Panc1 (cell line): ENCODE measurements at regions not wholly inside any gene's neighbourhood (a gene's known extent, or its start where the extent isn't known, plus 50 kb on each side); places are given as distances from the start of the nearest gene placed in this dataset.
A peak's percentile ranks its signal among the peaks of the same experiment; 100 is the strongest.

Experiments
- ATAC-seq: fragments of 200-7000 bp; cut with Tn5 transposase; 2 replicates; pipeline ENCODE4 v1.9.1; 2020; ENCODE audit warnings: mild to moderate bottlenecking, moderate library complexity
- BruUV-seq: library from RNA; stranded (reverse); fragments of 400-500 nt; replicated peaks from 2 replicates; lab custom pipeline; 2021; lab: Mats Ljungman, UMichigan
- CTCF ChIA-PET: fragments of 300-600 bp; sonication (Branson Sonifier 250); formaldehyde crosslinking; loops from one replicate; lab custom pipeline; 2022; ENCODE audit warnings: antibody characterized with exemption; lab: Charles Lee
- POLR2A ChIA-PET: fragments of 300-600 bp; sonication (Branson Sonifier 250); formaldehyde crosslinking; loops from one replicate; lab custom pipeline; 2022; ENCODE audit warnings: antibody characterized with exemption; lab: Charles Lee
- DNase-seq: peaks from one replicate; pipeline ENCODE4 v3.0.0-alpha.2; 2010; ENCODE audit warnings: low read depth, low spot score
- H3K27ac ChIP-seq: 2 replicates; pipeline ENCODE4 v1.5.1; 2011; ENCODE audit warnings: mild to moderate bottlenecking, low read length, inconsistent platforms
- H3K27me3 ChIP-seq: fragments of 200-500 bp; sonication (Bioruptor generic); 2 replicates; pipeline ENCODE4 v1.6.0; 2014; ENCODE audit warnings: low read length, inconsistent platforms; ENCODE audit not compliant: control insufficient read depth, insufficient read depth
- H3K36me3 ChIP-seq: fragments of 200-500 bp; sonication (Bioruptor generic); 2 replicates; pipeline ENCODE4 v1.5.1; 2014; ENCODE audit warnings: inconsistent platforms, mild to moderate bottlenecking, low read length, moderate library complexity; ENCODE audit not compliant: control insufficient read depth, insufficient read depth
- H3K4me1 ChIP-seq: 2 replicates; pipeline ENCODE4 v1.5.1; 2011; ENCODE audit warnings: inconsistent platforms, mild to moderate bottlenecking, low read length, moderate library complexity; ENCODE audit not compliant: control insufficient read depth, insufficient read depth
- H3K4me3 ChIP-seq, 2 experiments: 2 replicates each; pipeline ENCODE4 v1.5.1; 2011 to 2012; ENCODE audit warnings: low read depth in 2 of 2, low read length in 2 of 2, mild to moderate bottlenecking in 2 of 2, inconsistent platforms in 1 of 2, moderate library complexity in 1 of 2
- H3K9me3 ChIP-seq: fragments of 200-500 bp; sonication (Bioruptor generic); 2 replicates; pipeline ENCODE4 v1.5.1; 2014; ENCODE audit warnings: low read depth, mild to moderate bottlenecking, inconsistent platforms, low read length, moderate library complexity; ENCODE audit not compliant: control insufficient read depth, insufficient read depth
- POLR2AphosphoS5 ChIP-seq: IDR thresholded peaks from 2 replicates; pipeline ENCODE4 v1.6.1; 2012; ENCODE audit warnings: mild to moderate bottlenecking, low read depth, low read length, moderate library complexity
- REST ChIP-seq, 2 experiments: IDR thresholded peaks; 2 replicates each; pipeline ENCODE4 v1.6.1; 2011 to 2012; ENCODE audit warnings: low read depth in 2 of 2, control low read depth in 1 of 2, low read length in 1 of 2, mild to moderate bottlenecking in 1 of 2, moderate library complexity in 1 of 2; ENCODE audit not compliant: insufficient read depth in 1 of 2
- SIN3A ChIP-seq: IDR thresholded peaks from 2 replicates; pipeline ENCODE4 v1.6.1; 2012; ENCODE audit warnings: low read depth, mild to moderate bottlenecking, low read length, moderate library complexity, borderline replicate concordance; ENCODE audit not compliant: insufficient read depth
- TCF7L2 ChIP-seq: IDR thresholded peaks from 2 replicates; pipeline ENCODE4 v1.6.1; 2011; ENCODE audit warnings: mild to moderate bottlenecking, low read depth, low read length, inconsistent platforms
- in situ Hi-C: cut with HindIII; loops from 2 replicates; pipeline ENCODE4 v1.10.0; 2016; ENCODE audit warnings: low sequenced_read_pairs, low pct_unique_long_range_greater_than_20kb
- intact Hi-C: fragments of 100-400 bp; cut with micrococcal nuclease; formaldehyde crosslinking; loops from one replicate; pipeline ENCODE4 v1.10.0; 2022; ENCODE audit not compliant: unreplicated experiment
- TF ChIP-seq, protein P1 (sequence below): fragments of 450-650 bp; IDR thresholded peaks from 2 replicates; pipeline ENCODE4 v1.5.1; 2017; ENCODE audit warnings: mild to moderate bottlenecking

- CTCF ChIA-PET, result no interaction called here
Observed at GRCh38 chr5:104652271-104652861, 1089.8 kb upstream of the NUDT12 start.

GRCh38 chr5:104650313-104651055 lies 1087.9 kb upstream of the NUDT12 start:
- Histone ChIP-seq H3K4me3 (no peak overlapping the region), H3K27me3 (no peaks in the 10 kb centered on the region), H3K4me1 (peaks cover 7% of the 10 kb centered on the region; the same call in 1 of the 2 replicates), H3K27ac (peak overlapping the region; percentile 15; the same call in 1 of the 2 replicates), H3K36me3 (no peaks in the 10 kb centered on the region), H3K9me3 (peaks cover 3% of the 10 kb centered on the region; the same call in 1 of the 2 replicates)
- no peak for DNase-seq
- CTCF ChIA-PET, result no interaction called here
- in situ Hi-C loops (no loop called here), intact Hi-C loops (no loop called here)
- BruUV-seq, result no TSS peak
- TF ChIP-seq SIN3A, result no peak
- ATAC-seq, result no peak
- POLR2A ChIA-PET, result no interaction called here

More at GRCh38 chr5:104652271-104652861, 1089.8 kb upstream of the NUDT12 start:
- no peaks in the 10 kb centered on the region for H3K4me1 ChIP-seq
- ATAC-seq, result no peak
- TF ChIP-seq REST (IDR thresholded peaks at IDR 0.05; ENCODE audit: insufficient read depth in 1 of 2, low read depth in 2 of 2, low read length in 1 of 2), result no peak
- TF ChIP-seq, protein P1, sequence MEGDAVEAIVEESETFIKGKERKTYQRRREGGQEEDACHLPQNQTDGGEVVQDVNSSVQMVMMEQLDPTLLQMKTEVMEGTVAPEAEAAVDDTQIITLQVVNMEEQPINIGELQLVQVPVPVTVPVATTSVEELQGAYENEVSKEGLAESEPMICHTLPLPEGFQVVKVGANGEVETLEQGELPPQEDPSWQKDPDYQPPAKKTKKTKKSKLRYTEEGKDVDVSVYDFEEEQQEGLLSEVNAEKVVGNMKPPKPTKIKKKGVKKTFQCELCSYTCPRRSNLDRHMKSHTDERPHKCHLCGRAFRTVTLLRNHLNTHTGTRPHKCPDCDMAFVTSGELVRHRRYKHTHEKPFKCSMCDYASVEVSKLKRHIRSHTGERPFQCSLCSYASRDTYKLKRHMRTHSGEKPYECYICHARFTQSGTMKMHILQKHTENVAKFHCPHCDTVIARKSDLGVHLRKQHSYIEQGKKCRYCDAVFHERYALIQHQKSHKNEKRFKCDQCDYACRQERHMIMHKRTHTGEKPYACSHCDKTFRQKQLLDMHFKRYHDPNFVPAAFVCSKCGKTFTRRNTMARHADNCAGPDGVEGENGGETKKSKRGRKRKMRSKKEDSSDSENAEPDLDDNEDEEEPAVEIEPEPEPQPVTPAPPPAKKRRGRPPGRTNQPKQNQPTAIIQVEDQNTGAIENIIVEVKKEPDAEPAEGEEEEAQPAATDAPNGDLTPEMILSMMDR, result no peak
- TF ChIP-seq SIN3A, result no peak
- no peak for TF ChIP-seq POLR2AphosphoS5
- no peak for TF ChIP-seq TCF7L2
- no peaks in the 10 kb centered on the region for H3K36me3 ChIP-seq
- BruUV-seq, result no TSS peak
- H3K27ac ChIP-seq, result peak overlapping the region; percentile 46; the same call in 1 of the 2 replicates
- POLR2A ChIA-PET, result no interaction called here
- H3K4me3 ChIP-seq, result no peak overlapping the region
- in situ Hi-C loops, result no loop called here
- peaks cover 3% of the 10 kb centered on the region; the same call in 1 of the 2 replicates for H3K9me3 ChIP-seq
- H3K27me3 ChIP-seq, result no peaks in the 10 kb centered on the region
- intact Hi-C loops, result no loop called here
- DNase-seq, result no peak
